IMR-90 (cell line): ENCODE measurements at regions not wholly inside any gene's neighbourhood (a gene's known extent, or its start where the extent isn't known, plus 50 kb on each side); places are given as distances from the start of the nearest gene placed in this dataset.

Experiments
- CTCF ChIP-seq: conservative IDR thresholded peaks from 2 replicates; pipeline ENCODE4 v1.5.1; 2012; ENCODE audit warnings: mild to moderate bottlenecking, low read depth, low read length, improper control_type of control experiment
- MAFK ChIP-seq: IDR thresholded peaks from 2 replicates; pipeline ENCODE4 v1.6.1; 2012; ENCODE audit warnings: low read depth, low read length, improper control_type of control experiment

- TF ChIP-seq CTCF (no peak), MAFK (0 out of 2 replicates have a peak, but pooled peaks have one; percentile 6)
Measured at GRCh38 chr11:21949763-21950413, 243.0 kb upstream of the ANO5 start.
